H1 (cell line): ENCODE measurements at regions not wholly inside any gene's neighbourhood (a gene's known extent, or its start where the extent isn't known, plus 50 kb on each side); places are given as distances from the start of the nearest gene placed in this dataset.

Experiments
- CTCF ChIA-PET: fragments of 300-600 bp; sonication (Branson Sonifier 250); formaldehyde crosslinking; loops from one replicate; lab custom pipeline; 2021; ENCODE audit not compliant: partially characterized antibody; lab: Charles Lee
- POLR2A ChIA-PET: fragments of 300-600 bp; sonication (Branson Sonifier 250); formaldehyde crosslinking; loops from one replicate; lab custom pipeline; 2021; ENCODE audit warnings: inconsistent platforms; ENCODE audit not compliant: partially characterized antibody; lab: Charles Lee
- DNase-seq, 2 experiments: peaks; one replicate each; pipeline versions ENCODE4 v3.0.0 to v3.0.0-alpha.2; 2010 to 2022; ENCODE audit warnings: low spot score in 2 of 2, low read depth in 1 of 2, mixed read lengths in 1 of 2
- FAIRE-seq: peaks from 2 replicates; lab custom pipeline; 2011; peaks lifted over from hg19 to GRCh38; lab: Jason Lieb, UNC
- H2AFZ ChIP-seq: 2 replicates; pipeline ENCODE4 v1.8.1; 2012; ENCODE audit warnings: low read length, inconsistent platforms
- H2AK5ac ChIP-seq: 2 replicates; pipeline ENCODE4 v1.6.1; 2013; ENCODE audit warnings: low read depth, low read length
- H2BK120ac ChIP-seq: replicated peaks from 2 replicates; pipeline ENCODE3; 2013; ENCODE audit warnings: low read depth, low read length, inconsistent platforms
- H2BK12ac ChIP-seq: 2 replicates; pipeline ENCODE4 v1.6.1; 2013; ENCODE audit warnings: low read depth, low read length
- H2BK15ac ChIP-seq: 2 replicates; pipeline ENCODE4 v1.6.1; 2013; ENCODE audit warnings: low read length
- H2BK20ac ChIP-seq: 2 replicates; pipeline ENCODE4 v1.6.1; 2013; ENCODE audit warnings: low read length
- H2BK5ac ChIP-seq: 2 replicates; pipeline ENCODE4 v1.6.1; 2013; ENCODE audit warnings: low read depth, low read length
- H3K14ac ChIP-seq: 2 replicates; pipeline ENCODE4 v1.6.1; 2013; ENCODE audit warnings: inconsistent platforms; ENCODE audit not compliant: insufficient read length
- H3K18ac ChIP-seq: 2 replicates; pipeline ENCODE4 v1.6.1; 2013; ENCODE audit warnings: low read length; ENCODE audit errors: extremely low read depth
- H3K23ac ChIP-seq: 2 replicates; pipeline ENCODE4 v1.6.1; 2013; ENCODE audit warnings: inconsistent platforms; ENCODE audit not compliant: insufficient read length
- H3K23me2 ChIP-seq: 2 replicates; pipeline ENCODE4 v1.6.1; 2013; ENCODE audit warnings: low read depth, low read length
- H3K27ac ChIP-seq: 2 replicates; pipeline ENCODE4 v1.6.1; 2011; ENCODE audit warnings: low read depth, low read length, inconsistent platforms
- H3K27me3 ChIP-seq, 4 experiments: replicated peaks in 1 of 4; 1 replicate in 1 of 4; 2 replicates in 3 of 4; pipeline versions ENCODE4 v1.6.1 to v1.8.1; 2011 to 2013; ENCODE audit warnings: low read length in 3 of 4, mild to moderate bottlenecking in 3 of 4, inconsistent platforms in 2 of 4, mixed read lengths in 2 of 4, moderate library complexity in 1 of 4; ENCODE audit not compliant: control insufficient read depth in 3 of 4, insufficient read depth in 3 of 4; ENCODE audit errors: extremely low read depth in 1 of 4
- H3K36me3 ChIP-seq, 4 experiments: 2 replicates each; pipeline versions ENCODE4 v1.6.1 to v1.8.1; 2011 to 2013; ENCODE audit warnings: mild to moderate bottlenecking in 4 of 4, low read length in 3 of 4, moderate library complexity in 2 of 4, control low read depth in 1 of 4, inconsistent platforms in 1 of 4; ENCODE audit not compliant: insufficient read depth in 4 of 4, control insufficient read depth in 2 of 4
- H3K4ac ChIP-seq: replicated peaks from 2 replicates; pipeline ENCODE3; 2013; ENCODE audit warnings: low read length, low read depth, mixed read lengths, inconsistent platforms; ENCODE audit not compliant: insufficient read length
- H3K4me1 ChIP-seq, 4 experiments: replicated peaks in 1 of 4; 1 replicate in 1 of 4; 2 replicates in 3 of 4; pipeline versions ENCODE4 v1.6.1 to v1.8.1; 2011 to 2013; ENCODE audit warnings: low read length in 3 of 4, inconsistent platforms in 2 of 4, mixed read lengths in 1 of 4; ENCODE audit not compliant: insufficient read depth in 4 of 4, control insufficient read depth in 3 of 4
- H3K4me2 ChIP-seq, 2 experiments: 2 replicates each; pipeline versions ENCODE4 v1.6.1 to v1.8.1; 2011 to 2013; ENCODE audit warnings: low read depth in 2 of 2, low read length in 2 of 2, control low read depth in 1 of 2, inconsistent platforms in 1 of 2, mild to moderate bottlenecking in 1 of 2; ENCODE audit not compliant: insufficient read depth in 1 of 2
- H3K4me3 ChIP-seq, 4 experiments: fragments of 200-600, 300-600 bp in 1 of 4; sonication (generic), shearing (Covaris generic), sonication (Bioruptor Twin) in 1 of 4; 2 replicates each; pipeline versions ENCODE4 v1.5.1 to v1.8.1; 2011 to 2016; ENCODE audit warnings: low read length in 4 of 4, low read depth in 3 of 4, control low read depth in 2 of 4, inconsistent platforms in 2 of 4, mild to moderate bottlenecking in 2 of 4, mixed read lengths in 1 of 4, moderate library complexity in 1 of 4; ENCODE audit not compliant: insufficient read depth in 2 of 4; ENCODE audit errors: extremely low read depth in 1 of 4
- H3K56ac ChIP-seq: replicated peaks from 2 replicates; pipeline ENCODE3; 2013; ENCODE audit warnings: low read depth, mild to moderate bottlenecking, mixed read lengths, low read length, inconsistent platforms; ENCODE audit not compliant: insufficient read length
- H3K79me1 ChIP-seq: 2 replicates; pipeline ENCODE4 v1.6.1; 2013; ENCODE audit warnings: low read depth, low read length, control low read depth
- H3K79me2 ChIP-seq, 2 experiments: 2 replicates each; pipeline versions ENCODE4 v1.6.1 to v1.8.1; 2012 to 2013; ENCODE audit warnings: low read length in 2 of 2, mild to moderate bottlenecking in 2 of 2, inconsistent platforms in 1 of 2; ENCODE audit not compliant: insufficient read depth in 2 of 2, control insufficient read depth in 1 of 2
- H3K9ac ChIP-seq, 4 experiments: replicated peaks in 1 of 4; 1 replicate in 1 of 4; 2 replicates in 3 of 4; pipeline versions ENCODE4 v1.6.1 to v1.8.1; 2011 to 2013; ENCODE audit warnings: low read depth in 3 of 4, low read length in 3 of 4, control low read depth in 2 of 4, mild to moderate bottlenecking in 2 of 4, moderate library complexity in 2 of 4, inconsistent platforms in 1 of 4; ENCODE audit errors: extremely low read depth in 1 of 4
- H3K9me3 ChIP-seq, 2 experiments: 2 replicates each; pipeline versions ENCODE4 v1.6.1 to v1.8.1; 2012 to 2013; ENCODE audit warnings: mild to moderate bottlenecking in 2 of 2, moderate library complexity in 2 of 2, control low read depth in 1 of 2, inconsistent platforms in 1 of 2, low read depth in 1 of 2, low read length in 1 of 2, mixed read lengths in 1 of 2; ENCODE audit not compliant: insufficient read depth in 2 of 2
- H4K20me1 ChIP-seq, 2 experiments: replicated peaks in 1 of 2; 2 replicates each; pipeline versions ENCODE3 to v1.8.1; 2011 to 2013; ENCODE audit warnings: inconsistent platforms in 2 of 2, low read length in 2 of 2, mild to moderate bottlenecking in 1 of 2; ENCODE audit not compliant: insufficient read depth in 2 of 2, control insufficient read depth in 1 of 2
- H4K5ac ChIP-seq: 2 replicates; pipeline ENCODE4 v1.6.1; 2013; ENCODE audit warnings: low read length, low read depth, mixed read lengths, inconsistent platforms; ENCODE audit not compliant: insufficient read length
- H4K8ac ChIP-seq: 2 replicates; pipeline ENCODE4 v1.8.0; 2013; ENCODE audit warnings: mild to moderate bottlenecking, moderate library complexity, low read length, inconsistent platforms; ENCODE audit not compliant: insufficient read depth; ENCODE audit errors: extremely low read depth
- H4K91ac ChIP-seq: replicated peaks from 2 replicates; pipeline ENCODE3; 2013; ENCODE audit warnings: low read length, mixed read lengths, inconsistent platforms; ENCODE audit not compliant: insufficient read length
- CHD2 ChIP-seq: IDR thresholded peaks from 2 replicates; pipeline ENCODE4 v1.6.1; 2012; ENCODE audit warnings: low read length, improper control_type of control experiment
- EGR1 ChIP-seq: IDR thresholded peaks from 2 replicates; pipeline ENCODE4 v1.6.1; 2011; ENCODE audit warnings: low read depth, low read length, borderline replicate concordance
- JUN ChIP-seq: IDR thresholded peaks from 2 replicates; pipeline ENCODE4 v1.6.1; 2011; ENCODE audit warnings: low read depth, mild to moderate bottlenecking, improper control_type of control experiment, low read length
- RAD21 ChIP-seq, 2 experiments: IDR thresholded peaks in 1 of 2; conservative IDR thresholded peaks in 1 of 2; 2 replicates each; pipeline ENCODE4 v1.6.1; 2011; ENCODE audit warnings: low read depth in 2 of 2, low read length in 2 of 2, improper control_type of control experiment in 1 of 2, inconsistent platforms in 1 of 2, mild to moderate bottlenecking in 1 of 2, moderate library complexity in 1 of 2
- SP1 ChIP-seq: IDR thresholded peaks from 2 replicates; pipeline ENCODE4 v1.6.1; 2011; ENCODE audit warnings: low read depth, low read length
- SUZ12 ChIP-seq: fragments of 200-600 bp; sonication (generic); IDR thresholded peaks from 2 replicates; pipeline ENCODE4 v1.6.1; 2012; ENCODE audit warnings: mild to moderate bottlenecking, inconsistent platforms, low read length, moderate library complexity, mixed read lengths
- WGBS, 2 experiments: shearing (Covaris generic) in 1 of 2; methylation state at CpG; one replicate each; pipeline versions ENCODE4 v1.1.6 to v1.1.7; 2013 to 2015; ENCODE audit warnings: low lambda C conversion rate in 2 of 2, mixed read lengths in 2 of 2, inconsistent platforms in 1 of 2, low coverage in 1 of 2, missing lambda C conversion rate in 1 of 2; ENCODE audit not compliant: insufficient replicate concordance in 2 of 2, insufficient coverage in 1 of 2, insufficient read length in 1 of 2; ENCODE audit errors: extremely low coverage in 1 of 2, missing lambda C conversion rate in 1 of 2; 5-methylcytosine and 5-hydroxymethylcytosine counted together

DNA sequence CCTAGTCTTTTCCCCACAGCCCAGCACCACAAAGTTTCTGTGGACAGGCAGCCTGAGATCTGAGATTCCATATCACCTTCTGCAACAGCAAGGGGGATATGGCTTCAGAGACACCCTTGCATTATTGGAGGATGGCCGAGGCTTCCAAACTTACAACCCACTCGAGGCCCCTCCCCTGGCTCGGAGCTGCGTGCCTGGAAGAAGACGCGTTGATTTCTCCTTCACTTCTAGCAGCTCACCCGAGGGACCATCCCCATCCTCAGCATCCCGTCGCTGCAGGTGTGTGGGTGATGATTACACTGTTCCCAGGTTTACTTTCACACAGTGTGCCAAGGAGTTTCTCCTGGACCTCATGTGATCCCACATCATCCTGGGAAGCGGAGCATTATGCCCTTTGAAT, 277.9 kb downstream of the MATN1 start:
- WGBS, 2 experiments, result 88% methylated on average over 10 of the region's 10 CpGs; no CpG with 5 or more reads in 1 of the 2 experiments
- Histone ChIP-seq H2BK12ac (no peak overlapping the region), H3K14ac (no peak overlapping the region)
- no peak for TF ChIP-seq EGR1
- TF ChIP-seq JUN, result no peak
- TF ChIP-seq SUZ12, result no peak
- no peak for TF ChIP-seq SP1
- no peak for TF ChIP-seq RAD21 (IDR thresholded peaks at IDR 0.05 in 1 of 2, conservative IDR thresholded peaks at IDR 0.05 in 1 of 2; ENCODE audit: low read depth in 2 of 2, low read length in 2 of 2)
- no peak for TF ChIP-seq CHD2

More for the DNA sequence above, 277.9 kb downstream of the MATN1 start:
- Histone ChIP-seq H4K8ac (no peak overlapping the region), H3K4me1 (no peaks in the 10 kb centered on the region; a peak in 1 of 7 replicates), H3K79me1 (no peaks in the 10 kb centered on the region), H4K91ac (no peak overlapping the region), H3K56ac (no peak overlapping the region), H2AK5ac (no peak overlapping the region), H3K79me2 (no peaks in the 10 kb centered on the region), H3K36me3 (no peaks in the 10 kb centered on the region), H3K4ac (no peak overlapping the region), H2BK15ac (no peak overlapping the region), H2BK20ac (no peak overlapping the region), H3K18ac (no peak overlapping the region), H3K4me2 (no peak overlapping the region), H3K23me2 (no peaks in the 10 kb centered on the region), H3K4me3 (no peak overlapping the region), H3K9me3 (no peaks in the 10 kb centered on the region), H3K23ac (no peak overlapping the region), H3K27ac (no peak overlapping the region), H3K27me3 (no peaks in the 10 kb centered on the region), H2BK5ac (no peak overlapping the region), H4K20me1 (no peaks in the 10 kb centered on the region), H3K9ac (no peak overlapping the region), H2BK120ac (no peak overlapping the region), H2AFZ (no peak overlapping the region), H4K5ac (no peak overlapping the region)
- ChIA-PET POLR2A (no interaction called here), CTCF (no interaction called here)
- FAIRE-seq (no peak), DNase-seq (peak in 1 of 2 experiments; percentile 20)
